ENCODE measurements at regions not wholly inside any gene's neighbourhood (a gene's known extent, or its start where the extent isn't known, plus 50 kb on each side); places are given as distances from the start of the nearest gene placed in this dataset.

DNA sequence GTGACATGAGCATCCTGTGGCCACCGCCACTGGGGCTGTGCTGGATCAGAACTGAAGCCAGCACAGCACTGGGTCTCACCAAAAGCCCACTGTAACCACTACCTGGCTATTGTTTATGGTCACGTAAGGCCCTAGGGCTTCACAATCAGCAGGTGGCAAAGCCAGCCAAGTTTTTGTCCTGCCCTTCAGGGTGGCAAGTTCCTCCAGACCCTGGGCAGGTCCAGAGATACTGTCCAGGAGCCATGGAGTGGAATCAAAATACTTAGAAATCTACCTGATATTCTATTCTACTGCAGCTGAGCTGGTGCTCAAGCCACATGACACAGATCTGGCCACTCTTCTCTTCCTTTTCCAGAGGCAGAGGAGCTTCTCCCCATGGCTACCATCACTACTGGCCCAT is 121.2 kb upstream of the CXXC4 start:
- Histone ChIP-seq H3F3A (ENCODE audit: low read depth) (no peaks in the 10 kb centered on the region), H3K9me3 (ENCODE audit: insufficient read depth, low read depth, low read length) (no peaks in the 10 kb centered on the region), H3K9me2 (replicated peaks; ENCODE audit: low read depth, low read length) (no peaks in the 10 kb centered on the region), H3K36me3 (ENCODE audit: insufficient read depth, low read length) (no peaks in the 10 kb centered on the region), H4K20me1 (ENCODE audit: insufficient read depth, low read length, poor library complexity, severe bottlenecking) (no peaks in the 10 kb centered on the region), H3K27me3 (ENCODE audit: insufficient read depth, low read length, poor library complexity, severe bottlenecking) (no peaks in the 10 kb centered on the region), H3K4me3 (ENCODE audit: low read length, poor library complexity, severe bottlenecking) (no peak overlapping the region), H3K9ac (ENCODE audit: low read depth, low read length, poor library complexity, severe bottlenecking) (no peak overlapping the region), H2AFZ (ENCODE audit: low read length) (no peak overlapping the region), H3K79me2 (ENCODE audit: insufficient read depth, low read length) (no peaks in the 10 kb centered on the region), H3K4me2 (ENCODE audit: low read depth, low read length, poor library complexity, severe bottlenecking) (no peak overlapping the region), H3K4me1 (ENCODE audit: insufficient read depth, low read length, poor library complexity, severe bottlenecking) (no peaks in the 10 kb centered on the region)
- TF ChIP-seq, protein P1, sequence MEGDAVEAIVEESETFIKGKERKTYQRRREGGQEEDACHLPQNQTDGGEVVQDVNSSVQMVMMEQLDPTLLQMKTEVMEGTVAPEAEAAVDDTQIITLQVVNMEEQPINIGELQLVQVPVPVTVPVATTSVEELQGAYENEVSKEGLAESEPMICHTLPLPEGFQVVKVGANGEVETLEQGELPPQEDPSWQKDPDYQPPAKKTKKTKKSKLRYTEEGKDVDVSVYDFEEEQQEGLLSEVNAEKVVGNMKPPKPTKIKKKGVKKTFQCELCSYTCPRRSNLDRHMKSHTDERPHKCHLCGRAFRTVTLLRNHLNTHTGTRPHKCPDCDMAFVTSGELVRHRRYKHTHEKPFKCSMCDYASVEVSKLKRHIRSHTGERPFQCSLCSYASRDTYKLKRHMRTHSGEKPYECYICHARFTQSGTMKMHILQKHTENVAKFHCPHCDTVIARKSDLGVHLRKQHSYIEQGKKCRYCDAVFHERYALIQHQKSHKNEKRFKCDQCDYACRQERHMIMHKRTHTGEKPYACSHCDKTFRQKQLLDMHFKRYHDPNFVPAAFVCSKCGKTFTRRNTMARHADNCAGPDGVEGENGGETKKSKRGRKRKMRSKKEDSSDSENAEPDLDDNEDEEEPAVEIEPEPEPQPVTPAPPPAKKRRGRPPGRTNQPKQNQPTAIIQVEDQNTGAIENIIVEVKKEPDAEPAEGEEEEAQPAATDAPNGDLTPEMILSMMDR (conservative IDR thresholded peaks at IDR 0.05; ENCODE audit: low read length) = no peak

DNA sequence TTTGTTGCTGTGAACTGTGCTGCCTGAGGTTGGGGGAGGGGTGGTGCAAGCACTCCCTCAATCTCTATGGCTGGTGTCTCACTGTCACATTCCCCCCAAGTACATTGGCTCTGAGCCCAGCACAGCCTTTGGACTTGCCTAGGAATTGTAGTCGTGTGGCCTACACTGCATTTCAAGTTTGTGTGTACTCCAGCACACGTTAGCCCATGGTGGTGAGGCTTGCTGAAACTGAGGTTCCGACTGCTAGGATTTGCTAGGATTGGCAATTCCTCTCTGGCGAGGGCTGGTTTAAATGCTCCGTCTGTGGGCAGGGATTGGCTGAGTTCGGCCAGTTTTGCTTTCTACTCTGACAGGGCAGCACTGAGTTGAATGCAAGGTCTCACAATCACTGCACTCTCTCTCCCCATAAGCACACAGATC is 121.7 kb upstream of the CXXC4 start:
- H3K27me3 ChIP-seq (ENCODE audit: insufficient read depth, low read length, poor library complexity, severe bottlenecking) = no peaks in the 10 kb centered on the region
- H3K4me3 ChIP-seq (ENCODE audit: low read length, poor library complexity, severe bottlenecking) = no peak overlapping the region
- no peaks in the 10 kb centered on the region for H3K9me3 ChIP-seq (ENCODE audit: insufficient read depth, low read depth, low read length)
- H3K9ac ChIP-seq (ENCODE audit: low read depth, low read length, poor library complexity, severe bottlenecking) = no peak overlapping the region
- no peaks in the 10 kb centered on the region for H3K4me1 ChIP-seq (ENCODE audit: insufficient read depth, low read length, poor library complexity, severe bottlenecking)
- no peak overlapping the region for H2AFZ ChIP-seq (ENCODE audit: low read length)
- no peaks in the 10 kb centered on the region for H3K36me3 ChIP-seq (ENCODE audit: insufficient read depth, low read length)
- no peaks in the 10 kb centered on the region for H3K79me2 ChIP-seq (ENCODE audit: insufficient read depth, low read length)
- no peaks in the 10 kb centered on the region for H4K20me1 ChIP-seq (ENCODE audit: insufficient read depth, low read length, poor library complexity, severe bottlenecking)
- no peak overlapping the region for H3K4me2 ChIP-seq (ENCODE audit: low read depth, low read length, poor library complexity, severe bottlenecking)
- H3F3A ChIP-seq (ENCODE audit: low read depth) = no peaks in the 10 kb centered on the region
- no peak for TF ChIP-seq EZH2phosphoT487 (IDR thresholded peaks at IDR 0.05; ENCODE audit: borderline replicate concordance)
- TF ChIP-seq, protein P1 (conservative IDR thresholded peaks at IDR 0.05; ENCODE audit: low read length) = no peak
- no peaks in the 10 kb centered on the region for H3K9me2 ChIP-seq (replicated peaks; ENCODE audit: low read depth, low read length)

- TF ChIP-seq, protein P1 (conservative IDR thresholded peaks at IDR 0.05; ENCODE audit: low read length) = no peak
- no peak for TF ChIP-seq EZH2phosphoT487 (IDR thresholded peaks at IDR 0.05; ENCODE audit: borderline replicate concordance)
- H3K4me2 ChIP-seq (ENCODE audit: low read depth, low read length, poor library complexity, severe bottlenecking) = no peak overlapping the region
- no peaks in the 10 kb centered on the region for H3K9me2 ChIP-seq (replicated peaks; ENCODE audit: low read depth, low read length)
- H3K36me3 ChIP-seq (ENCODE audit: insufficient read depth, low read length) = no peaks in the 10 kb centered on the region
- no peaks in the 10 kb centered on the region for H3K4me1 ChIP-seq (ENCODE audit: insufficient read depth, low read length, poor library complexity, severe bottlenecking)
- H3K4me3 ChIP-seq (ENCODE audit: low read length, poor library complexity, severe bottlenecking) = no peak overlapping the region
- H2AFZ ChIP-seq (ENCODE audit: low read length) = no peak overlapping the region
- H3F3A ChIP-seq (ENCODE audit: low read depth) = no peaks in the 10 kb centered on the region
- H3K9ac ChIP-seq (ENCODE audit: low read depth, low read length, poor library complexity, severe bottlenecking) = no peak overlapping the region
- H3K27me3 ChIP-seq (ENCODE audit: insufficient read depth, low read length, poor library complexity, severe bottlenecking) = no peaks in the 10 kb centered on the region
- H4K20me1 ChIP-seq (ENCODE audit: insufficient read depth, low read length, poor library complexity, severe bottlenecking) = no peaks in the 10 kb centered on the region
- H3K79me2 ChIP-seq (ENCODE audit: insufficient read depth, low read length) = no peaks in the 10 kb centered on the region
- H3K9me3 ChIP-seq (ENCODE audit: insufficient read depth, low read depth, low read length) = no peaks in the 10 kb centered on the region
Measured at GRCh38 chr4:104625706-104626105, 131.0 kb upstream of the CXXC4 start.

Data from Loucy (cell line).